Activated effector memory CD4-positive, alpha-beta T cell treated with anti-CD3 and anti-CD28 coated beads, Interleukin-2, amount 50 U/mL, for 16 hours (primary cell): ENCODE measurements at regions not wholly inside any gene's neighbourhood (a gene's known extent, or its start where the extent isn't known, plus 50 kb on each side); places are given as distances from the start of the nearest gene placed in this dataset.

Source experiments
- DNase-seq: peaks from one replicate; pipeline ENCODE4 v3.0.0-alpha.2; 2020

DNA sequence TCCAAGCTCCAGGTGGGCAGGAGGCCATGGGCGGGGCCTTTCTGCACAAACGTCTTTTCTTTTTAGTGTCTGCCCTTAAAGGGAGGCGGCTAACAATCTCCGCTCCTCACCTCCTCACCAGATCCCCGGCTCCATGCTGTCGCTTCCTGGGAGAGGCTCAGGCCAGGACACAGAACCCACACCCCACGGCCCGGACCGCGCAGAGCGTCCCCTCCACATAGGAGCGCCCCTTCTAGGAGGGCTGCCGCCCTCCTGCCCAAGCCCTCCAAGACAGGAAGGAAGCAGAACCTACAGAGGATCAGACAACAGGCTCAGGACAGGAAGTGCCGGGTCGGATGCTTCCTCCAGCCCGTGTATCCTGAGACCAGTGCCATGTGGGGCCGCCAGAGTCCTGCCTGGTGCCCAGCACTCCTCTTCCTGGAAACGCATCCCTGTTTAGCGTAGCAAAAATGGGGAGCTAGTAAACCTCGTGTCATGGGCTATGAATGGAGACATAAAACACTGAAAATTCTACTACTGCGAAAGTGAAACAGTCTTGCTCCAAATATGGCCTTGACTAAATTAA lies 83.2 kb upstream of the ATP10A start:
- DNase-seq = no peak

DNA sequence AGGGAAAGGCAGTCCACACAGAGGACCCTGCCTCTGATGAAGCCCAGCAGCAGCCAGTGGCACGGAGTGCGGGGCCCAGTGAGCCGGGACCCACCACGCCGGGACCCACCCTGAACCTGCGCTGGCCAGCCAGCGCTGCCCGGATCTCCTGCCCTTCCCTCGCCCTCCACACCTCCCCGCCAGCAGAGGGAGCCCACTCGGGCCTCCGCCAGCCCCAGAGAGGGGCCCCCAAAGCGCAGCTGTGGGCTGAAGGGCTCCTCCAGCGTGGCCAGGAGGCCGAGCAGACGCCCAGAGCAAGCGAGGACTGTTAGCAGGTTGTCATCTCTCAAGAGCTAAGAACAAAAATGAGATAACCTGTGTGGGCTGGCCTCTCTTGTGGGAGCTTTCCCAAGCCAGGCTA lies 81.3 kb upstream of the ATP10A start:
- no peak for DNase-seq

DNA sequence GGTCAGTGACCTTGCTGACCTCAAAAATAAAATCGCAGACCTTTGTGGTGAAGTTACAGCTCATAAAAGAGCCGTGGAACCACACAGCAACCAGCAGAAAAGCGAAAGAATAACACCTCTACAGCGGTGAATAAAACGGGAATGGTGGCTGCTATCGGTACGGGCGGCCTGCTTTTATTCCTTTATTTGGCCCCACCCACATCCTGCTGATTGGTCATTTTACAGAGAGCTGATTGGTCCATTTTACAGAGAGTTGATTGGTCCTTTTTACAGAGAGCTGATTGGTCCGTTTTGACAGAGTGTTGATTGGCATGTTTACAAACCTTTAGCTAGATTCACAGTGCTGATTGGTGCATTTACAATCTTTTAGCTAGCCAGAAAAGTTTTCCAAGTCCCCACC lies 80.7 kb upstream of the ATP10A start:
- DNase-seq = no peak

DNA sequence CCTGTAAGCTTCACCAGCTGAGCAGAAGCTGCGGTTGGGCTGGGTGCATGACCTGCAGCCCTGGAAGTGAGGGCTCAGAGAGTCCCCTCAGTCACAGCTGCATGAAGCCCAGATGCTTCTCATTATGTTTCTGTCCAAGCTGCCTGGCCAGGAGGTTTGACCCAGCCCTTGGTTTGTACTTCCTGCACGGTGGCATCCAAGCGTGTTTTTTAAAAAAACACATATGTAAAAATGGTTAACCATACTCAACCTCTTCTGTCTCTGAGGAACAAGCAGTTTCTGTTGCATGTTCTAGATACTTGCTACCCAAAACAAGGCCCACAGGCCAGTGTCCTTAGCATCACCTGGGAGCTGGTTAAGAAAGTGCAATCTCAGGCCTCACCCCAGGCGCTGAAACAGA lies 76.0 kb upstream of the ATP10A start:
- no peak for DNase-seq

DNA sequence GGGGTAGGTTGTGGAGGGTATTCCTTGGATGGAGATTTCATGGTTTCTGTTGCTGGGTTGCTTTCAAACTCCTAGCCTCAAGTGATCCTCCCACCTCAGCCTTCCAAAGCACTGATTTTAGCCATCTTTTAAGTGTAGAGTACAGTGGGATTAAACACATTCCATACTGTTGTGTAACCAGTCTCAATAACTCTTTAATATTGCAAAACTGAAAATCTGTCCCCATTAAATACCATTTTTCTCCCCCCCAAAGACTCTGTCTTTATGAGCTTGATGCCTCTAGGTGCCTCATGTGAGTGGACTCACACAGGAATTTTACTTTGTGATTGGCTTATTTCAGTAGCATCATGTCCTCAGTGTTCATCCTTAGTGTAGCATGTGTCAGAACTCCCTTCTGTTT lies 74.7 kb upstream of the ATP10A start:
- no peak for DNase-seq

DNA sequence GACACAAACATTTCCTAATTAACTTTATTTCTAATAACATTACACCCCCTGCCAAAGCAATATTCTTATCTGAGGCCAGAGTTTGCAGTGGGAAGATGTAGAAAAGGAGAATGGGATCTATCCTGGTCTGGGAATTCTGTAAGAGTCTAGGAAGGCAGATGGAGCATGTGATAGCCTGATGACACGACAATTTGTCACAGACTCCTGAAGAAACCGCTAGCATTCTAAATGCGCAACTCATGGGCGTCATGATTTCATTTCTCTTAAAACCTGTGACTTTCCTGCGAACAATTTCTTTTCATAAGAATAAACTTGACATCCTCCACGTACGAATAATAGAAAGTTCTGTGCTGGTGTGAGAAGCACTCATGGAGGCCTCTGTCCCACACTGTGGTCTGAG lies 72.9 kb upstream of the ATP10A start:
- DNase-seq = no peak

DNA sequence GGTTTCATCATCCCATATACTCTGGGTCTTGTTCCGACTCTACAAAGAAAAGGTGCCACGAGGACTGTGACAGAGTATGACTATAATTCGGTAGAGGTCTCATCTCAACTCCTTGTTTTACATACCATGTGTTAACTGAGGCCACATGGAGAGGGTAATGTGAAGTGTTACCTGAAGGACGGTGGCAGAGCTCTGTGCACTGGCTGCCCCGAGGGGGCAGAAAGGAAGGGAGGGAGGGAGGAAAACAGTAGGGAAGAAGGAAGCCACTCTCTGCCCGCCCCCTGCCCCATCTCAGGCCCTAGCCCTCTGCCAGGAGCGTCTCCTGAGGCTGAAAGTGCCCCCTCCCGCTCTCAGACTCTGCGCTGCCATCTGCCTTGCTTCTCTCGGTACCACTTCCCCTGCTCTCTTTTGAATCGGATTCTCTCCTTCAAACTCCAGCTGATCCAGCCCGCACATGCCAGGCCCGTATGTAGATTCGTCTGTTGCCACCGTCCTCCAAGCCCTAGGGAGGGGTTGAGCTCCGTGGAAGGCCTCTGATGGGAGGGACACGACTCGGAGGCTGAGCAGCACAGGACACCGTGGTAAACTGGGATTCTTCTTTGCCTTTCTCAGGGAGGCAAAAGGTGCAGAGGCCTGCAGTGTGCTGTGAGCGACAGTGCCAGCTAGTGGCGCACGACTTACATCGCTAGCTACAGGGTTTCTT lies 70.5 kb upstream of the ATP10A start:
- DNase-seq = peak; percentile 82

DNA sequence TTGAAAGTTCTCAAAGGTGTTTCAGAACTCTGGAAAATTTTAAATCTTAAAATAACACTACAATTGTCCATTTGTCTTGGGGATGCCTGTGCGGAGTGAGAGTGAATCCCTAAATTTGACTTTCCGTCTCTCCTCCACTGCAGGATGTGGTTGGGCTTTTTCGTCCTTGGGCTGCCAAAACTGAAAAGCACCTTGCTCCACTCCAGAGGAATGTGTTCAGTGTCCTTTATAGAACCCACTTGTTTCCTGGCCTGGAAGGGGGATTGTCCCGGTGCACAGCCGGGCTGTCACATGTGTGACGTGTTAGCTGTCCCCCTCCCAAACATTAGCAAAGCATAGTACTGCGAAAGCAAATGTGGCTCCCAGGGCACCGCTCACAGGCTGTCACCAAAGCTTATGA lies 69.6 kb upstream of the ATP10A start:
- no peak for DNase-seq

DNA sequence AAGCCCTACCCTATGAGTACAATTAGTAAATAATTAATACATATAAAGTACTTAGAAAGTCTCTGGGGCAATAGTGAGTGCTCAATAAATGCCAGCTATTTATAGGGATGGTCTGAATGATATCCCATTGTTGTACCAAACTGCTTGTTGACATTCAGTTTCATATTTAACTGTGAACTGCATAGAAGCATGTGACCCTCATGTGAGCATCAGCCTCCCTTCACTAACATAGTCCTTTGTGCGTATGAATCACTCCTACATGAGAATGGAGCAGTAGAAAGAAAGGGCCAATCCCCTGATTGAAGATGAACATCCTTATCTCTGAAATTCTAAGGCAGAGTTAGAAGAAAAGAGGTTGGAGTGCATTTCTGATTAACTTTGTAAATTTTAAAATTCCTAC lies 68.7 kb upstream of the ATP10A start:
- no peak for DNase-seq

DNA sequence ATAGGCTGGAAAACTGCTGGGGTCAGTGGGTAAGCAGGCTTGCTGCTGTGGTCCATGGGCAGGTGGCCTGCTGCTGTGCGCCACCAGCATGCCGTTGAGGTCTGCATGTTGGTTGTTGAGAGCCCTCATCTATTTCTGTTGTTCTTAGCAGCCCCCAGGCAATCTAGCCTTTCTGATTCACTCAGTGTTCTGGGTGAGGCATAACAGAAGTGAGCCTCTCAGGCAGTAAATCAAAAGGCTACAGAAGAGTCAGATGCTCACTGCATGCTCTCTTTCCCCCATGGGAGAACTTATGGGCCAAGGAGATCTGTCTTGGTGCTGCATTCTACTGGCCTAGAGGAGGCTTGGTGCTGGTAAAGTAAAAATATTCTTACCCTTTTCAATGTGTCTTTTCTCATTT lies 67.8 kb upstream of the ATP10A start:
- DNase-seq = no peak
